NK-92 treated with Interleukin-12 subunit alpha and Interleukin-12 subunit beta, amount 100 ng/mL, for 24 hours (cell line): ENCODE measurements at regions not wholly inside any gene's neighbourhood (a gene's known extent, or its start where the extent isn't known, plus 50 kb on each side); places are given as distances from the start of the nearest gene placed in this dataset.
"Not testable (repeated sequence)": the region's sequence is repeated elsewhere in the genome, so short reads cannot be mapped to it uniquely, and the experiment has no call there.

Source experiments
- DNase-seq: peaks from one replicate; lab custom pipeline; 2025; lab: John Stamatoyannopoulos, UW

DNA sequence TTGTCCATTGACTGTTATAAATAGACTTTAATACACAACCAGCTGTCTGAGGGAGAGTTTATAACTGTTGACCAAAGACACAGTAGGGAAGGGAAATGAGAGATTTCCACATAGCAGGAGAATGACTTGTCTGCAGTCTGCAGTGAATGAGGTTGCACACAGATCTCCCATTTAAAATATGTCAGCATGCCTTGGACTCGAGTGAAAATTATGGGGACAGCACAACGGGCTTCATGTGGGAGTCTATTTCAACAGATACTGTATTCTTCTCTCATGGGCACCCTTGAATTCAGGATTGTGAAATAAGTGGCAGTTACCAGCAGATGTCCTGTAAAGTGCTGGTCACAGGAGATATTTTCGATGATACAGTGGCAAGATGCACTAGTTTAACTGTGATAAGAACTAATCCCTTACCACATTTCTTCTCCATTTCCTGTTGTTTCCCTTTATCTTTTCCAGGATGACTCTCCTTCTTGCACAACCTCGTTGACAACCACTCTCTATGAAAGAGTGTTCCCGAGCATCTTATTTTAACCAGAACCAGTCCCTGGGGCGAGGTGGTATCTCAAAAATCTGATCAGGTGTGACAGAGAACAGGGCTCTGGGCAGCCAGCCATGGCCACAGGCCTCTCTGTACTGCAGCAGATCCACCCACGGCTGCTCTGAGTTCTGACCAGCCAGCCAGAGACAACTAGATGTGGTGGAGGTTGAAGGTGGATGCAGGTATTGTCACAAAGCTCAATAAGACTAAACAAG is 51.5 kb upstream of the MAP3K1 start:
- no peak for DNase-seq

DNA sequence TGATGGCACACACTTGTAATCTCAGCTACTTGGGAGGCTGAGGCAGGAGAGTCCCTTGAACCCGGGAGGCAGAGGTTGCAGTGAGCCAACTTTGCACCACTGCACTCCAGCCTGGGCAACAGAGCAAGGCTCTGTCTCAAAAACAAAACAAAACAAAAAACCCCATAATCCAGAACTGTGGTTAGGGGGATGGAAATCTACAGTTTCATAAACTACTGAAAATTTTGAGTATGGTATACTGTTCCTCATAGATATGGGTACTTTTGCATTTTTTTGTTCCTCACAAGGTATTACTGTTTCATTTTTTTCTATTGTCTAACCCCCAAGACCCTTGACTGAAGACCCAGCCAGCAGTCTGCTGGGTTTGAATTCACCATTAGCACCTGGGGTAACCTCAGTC is 52.2 kb upstream of the MAP3K1 start:
- no peak for DNase-seq

DNA sequence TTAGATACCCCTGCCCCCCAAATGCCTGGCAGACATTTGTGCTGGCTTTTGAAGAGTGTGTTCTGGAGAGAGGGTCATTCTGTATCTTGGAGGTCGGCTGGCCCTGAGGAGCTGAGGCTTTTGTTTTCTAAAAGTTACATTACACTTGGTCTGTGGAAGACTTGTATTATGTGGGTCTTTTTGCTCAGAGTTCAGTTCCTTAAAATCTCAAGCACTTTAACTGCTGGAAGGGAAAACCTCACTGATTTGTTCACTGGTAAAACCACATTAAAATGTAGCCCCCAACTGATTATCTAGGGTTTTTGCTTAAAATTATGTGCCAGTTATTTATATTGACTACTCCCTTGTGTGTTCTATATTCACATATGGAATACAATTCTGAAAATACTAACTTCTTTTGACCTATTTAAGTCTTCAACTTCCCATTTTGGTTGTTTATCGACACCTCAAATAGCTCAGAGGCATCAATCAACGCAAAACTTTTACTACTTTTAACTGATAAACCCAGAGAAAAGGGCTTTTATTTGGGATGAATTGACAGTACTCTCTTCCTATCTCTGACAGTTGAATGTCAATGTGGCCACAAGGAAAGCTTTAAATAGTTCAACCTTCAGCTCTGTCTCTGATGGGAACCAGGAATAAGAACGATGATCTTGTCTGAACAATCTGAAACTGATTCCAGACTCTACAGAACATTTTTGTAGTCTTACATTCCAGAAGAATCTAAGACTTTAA is 54.0 kb upstream of the MAP3K1 start:
- DNase-seq = no peak

DNA sequence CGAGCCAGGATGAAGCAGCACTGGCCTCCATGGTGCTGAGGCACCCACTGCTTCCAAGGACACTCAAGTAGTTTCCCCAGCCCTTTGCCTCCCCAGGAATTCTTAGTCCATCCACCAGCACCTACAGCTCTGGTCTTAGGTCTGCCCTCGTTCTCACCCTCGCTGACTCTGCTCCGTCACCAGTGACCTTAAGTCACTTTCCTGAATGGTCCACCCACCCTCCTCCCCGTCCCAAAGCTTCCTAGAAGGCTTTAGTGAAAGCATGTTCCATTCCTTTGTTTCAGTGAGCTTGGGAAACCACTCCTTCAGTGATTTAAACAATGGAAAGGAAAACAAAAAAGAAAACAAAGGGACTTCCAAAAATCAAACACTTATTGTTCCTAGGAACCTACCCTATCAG is 54.6 kb upstream of the MAP3K1 start:
- no peak for DNase-seq

DNA sequence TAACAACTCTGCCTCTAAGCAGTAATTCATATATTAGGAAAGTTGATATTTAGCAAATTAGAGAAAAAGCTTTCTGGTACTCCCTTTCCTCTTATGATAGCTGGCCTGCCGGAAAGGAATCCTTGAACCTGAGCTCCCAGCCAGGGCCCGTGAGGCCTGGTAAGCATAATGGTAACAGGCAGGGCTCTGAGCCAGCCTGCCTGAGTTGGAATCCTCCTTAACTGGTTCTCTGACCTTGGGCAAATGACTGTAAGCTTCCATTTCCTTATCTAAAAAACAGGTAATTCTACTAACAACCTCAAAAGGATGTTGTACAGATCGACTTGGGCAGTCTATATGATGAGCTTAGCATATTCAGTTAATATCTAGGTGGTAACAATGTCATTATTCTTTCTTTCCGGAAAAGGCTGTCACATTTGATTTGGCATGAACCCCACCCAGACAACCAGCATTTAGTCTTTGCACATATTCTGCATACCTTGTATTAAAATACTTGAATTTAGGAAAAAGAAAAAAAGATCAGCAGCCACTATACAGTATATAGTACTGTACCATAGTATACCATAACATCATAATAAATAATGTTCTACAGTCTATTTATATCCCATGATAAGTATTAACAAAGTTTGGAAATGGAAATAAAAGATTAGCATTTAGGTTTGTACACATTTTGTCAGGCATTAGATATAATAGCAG is 55.7 kb upstream of the MAP3K1 start:
- DNase-seq = no peak

DNA sequence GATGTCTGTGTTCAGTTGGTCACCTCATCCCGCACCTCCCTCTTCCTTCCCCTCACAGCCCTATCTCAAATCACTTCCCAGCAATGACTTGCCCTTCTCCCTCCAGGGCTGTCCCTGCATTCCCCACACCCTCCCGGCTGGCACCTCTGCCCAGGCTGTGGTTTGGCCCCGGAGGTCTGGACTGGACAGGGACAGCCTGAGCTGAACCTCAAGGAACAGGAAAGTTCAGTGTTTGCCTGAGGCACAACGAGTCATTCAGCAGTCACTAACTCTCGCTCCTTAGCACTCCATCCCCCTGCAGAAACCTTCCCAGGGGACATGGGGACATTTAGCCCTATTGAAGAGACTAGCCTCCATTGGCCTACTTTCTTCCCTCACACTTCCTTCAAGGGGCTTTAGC is 58.3 kb upstream of the MAP3K1 start:
- DNase-seq = no peak

DNA sequence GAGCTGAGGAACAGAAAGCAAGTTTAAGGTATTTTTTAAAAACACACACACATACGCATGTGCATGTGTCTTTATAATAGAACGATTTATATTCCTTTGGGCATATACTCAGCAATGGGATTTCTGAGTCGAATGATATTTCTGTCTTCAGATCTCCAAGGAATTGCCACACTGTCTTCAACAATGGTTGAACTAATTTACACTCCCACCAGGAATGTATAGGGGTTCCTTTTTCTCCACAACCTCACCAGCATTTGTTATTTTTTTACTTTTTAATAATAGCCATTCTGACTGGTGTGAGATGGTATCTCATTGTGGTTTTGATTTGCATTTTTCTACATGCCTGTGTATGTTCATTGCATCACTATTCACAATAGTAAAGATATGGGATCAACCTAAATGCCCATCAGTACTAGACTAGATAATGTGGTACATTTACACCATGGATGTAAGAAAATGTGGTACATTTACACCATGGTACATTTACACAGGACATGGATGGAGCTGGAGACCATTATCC is 60.3 kb upstream of the MAP3K1 start:
- no peak for DNase-seq

DNA sequence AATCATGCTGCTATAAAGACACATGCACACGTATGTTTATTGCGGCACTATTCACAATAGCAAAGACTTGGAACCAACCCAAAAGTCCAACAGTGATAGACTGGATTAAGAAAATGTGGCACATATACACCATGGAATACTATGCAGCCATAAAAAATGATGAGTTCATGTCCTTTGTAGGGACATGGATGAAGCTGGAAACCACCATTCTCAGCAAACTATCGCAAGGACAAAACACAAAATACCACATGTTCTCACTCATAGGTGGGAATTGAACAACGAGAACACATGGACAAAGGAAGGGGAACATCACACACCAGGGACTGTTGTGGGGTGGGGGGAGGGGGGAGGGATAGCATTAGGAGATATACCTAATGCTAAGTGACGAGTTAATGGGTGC is 61.8 kb upstream of the MAP3K1 start:
- not testable (repeated sequence) for DNase-seq

DNA sequence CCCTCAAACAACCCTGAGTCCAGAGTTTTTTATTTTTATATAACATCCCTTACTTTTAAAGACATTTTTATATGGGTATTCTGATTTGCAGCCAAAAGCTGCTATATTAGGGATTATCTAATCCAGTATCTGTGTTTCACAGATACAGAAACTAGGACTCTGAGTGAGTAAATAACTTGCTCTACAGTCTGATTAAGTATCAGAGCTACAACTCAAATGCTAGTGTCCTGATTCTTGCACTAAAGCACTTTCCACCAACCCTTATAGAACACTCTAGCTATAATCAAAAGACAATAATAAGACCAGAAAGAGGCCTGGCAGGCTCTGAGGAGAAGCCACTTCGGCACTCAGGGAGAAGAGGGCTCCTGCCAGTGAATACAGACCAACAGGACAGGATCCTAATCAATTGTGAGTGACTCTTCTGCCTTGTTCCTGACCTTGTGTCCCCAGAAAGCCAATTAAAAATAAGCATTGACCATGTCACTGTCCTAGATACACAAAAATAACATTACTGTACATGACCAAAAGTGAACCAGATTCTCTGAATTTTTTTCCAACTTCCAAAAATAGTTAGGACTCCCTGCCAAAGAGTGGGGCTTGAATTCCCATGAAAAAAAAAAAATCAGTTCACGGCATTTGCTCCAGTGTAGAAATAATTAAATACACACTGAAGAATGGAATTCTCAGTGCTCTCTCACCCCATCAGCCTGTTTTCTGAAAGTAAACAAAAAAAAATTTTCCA is 63.6 kb upstream of the MAP3K1 start:
- DNase-seq = no peak

DNA sequence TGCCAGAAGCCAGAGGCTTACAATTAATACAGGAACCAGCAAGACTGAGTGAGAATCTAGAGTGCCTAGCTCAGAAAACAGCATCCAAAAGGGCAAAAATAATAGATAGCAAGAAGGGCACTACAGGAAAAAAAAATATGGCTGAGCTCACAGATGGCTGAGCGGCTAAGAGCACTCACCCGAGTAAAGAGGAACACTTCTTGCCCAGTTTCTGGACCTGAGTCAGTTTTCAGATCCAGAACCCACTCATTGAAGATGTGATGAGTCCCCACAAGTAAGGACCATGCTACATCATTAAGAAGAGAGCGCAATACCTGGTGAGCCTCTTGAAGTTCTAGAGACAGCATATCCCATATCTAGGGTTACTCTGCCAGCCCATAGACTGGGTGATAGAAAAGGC is 65.5 kb upstream of the MAP3K1 start:
- DNase-seq = no peak

DNA sequence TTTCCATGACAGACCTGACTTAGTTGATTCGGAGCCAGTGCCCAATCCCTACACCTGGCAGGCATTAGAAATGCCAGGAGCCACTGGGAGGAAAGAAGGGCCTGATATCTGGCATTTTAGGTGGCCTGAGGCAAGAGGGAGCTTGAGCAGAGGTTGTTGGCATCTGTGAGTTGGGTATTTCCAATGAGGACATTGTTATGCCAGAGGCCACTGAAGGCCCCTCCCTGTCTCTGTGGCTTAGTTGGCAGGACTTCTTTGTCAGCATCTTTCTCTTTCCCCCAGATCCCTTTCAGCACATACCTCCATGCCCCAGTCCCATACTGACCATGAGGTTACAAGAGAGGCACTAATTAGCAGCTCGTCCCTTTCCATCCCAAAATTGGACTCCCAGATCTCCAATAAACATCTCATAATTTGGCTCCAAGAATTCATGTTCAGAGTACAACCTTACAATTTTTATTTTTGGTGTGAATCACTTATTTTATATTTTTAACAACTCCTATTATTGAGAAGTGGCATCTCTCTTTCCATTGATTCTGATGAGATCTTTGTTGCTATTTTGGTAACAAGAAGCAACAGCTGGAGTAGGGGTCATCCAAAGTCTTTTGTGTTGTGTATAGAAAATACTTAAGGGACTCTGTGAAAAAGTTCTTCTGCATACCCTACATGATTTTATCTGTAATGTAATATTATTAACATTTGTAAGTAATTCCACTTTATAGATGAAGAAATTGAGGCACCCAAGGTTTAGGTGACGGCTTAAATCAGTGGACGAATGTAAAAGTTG is 68.6 kb upstream of the MAP3K1 start:
- DNase-seq = no peak

DNA sequence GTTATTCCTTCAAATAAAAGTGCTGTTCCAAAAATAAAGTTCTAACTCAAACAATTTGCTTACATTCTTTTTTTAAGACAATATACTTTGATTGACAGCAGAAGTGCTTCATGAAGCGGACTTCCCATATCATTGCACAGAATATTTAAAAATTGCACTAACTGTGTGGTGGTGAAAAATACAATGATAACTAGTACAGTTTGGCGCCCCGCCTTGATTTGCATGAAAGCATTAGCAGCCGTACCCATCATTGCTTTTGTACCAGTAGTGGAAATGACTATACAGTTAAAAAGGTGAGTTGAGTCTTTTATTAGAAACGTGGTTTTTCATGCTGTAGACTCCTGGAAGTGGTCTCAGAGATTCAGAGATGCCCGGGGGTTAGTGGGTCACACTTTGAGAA is 69.5 kb upstream of the MAP3K1 start:
- DNase-seq = no peak

DNA sequence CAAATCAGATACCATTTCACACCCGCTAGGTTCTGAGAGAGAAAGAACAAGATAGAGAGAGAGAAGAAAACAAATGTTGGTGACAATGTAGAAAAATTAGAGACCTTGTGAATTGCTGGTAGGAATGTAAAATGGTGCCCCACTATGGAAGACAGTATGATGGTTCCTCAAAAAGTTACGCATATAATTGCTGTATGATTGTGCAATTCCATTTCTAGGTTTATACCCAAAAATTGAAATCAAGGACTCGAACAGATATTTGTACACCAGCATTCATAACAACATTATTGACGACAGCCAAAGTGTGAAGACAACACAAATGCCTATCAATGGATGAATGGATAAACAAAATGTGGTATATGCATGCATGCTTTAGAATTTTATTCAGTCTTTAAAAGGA is 74.5 kb upstream of the MAP3K1 start:
- DNase-seq = no peak

DNA sequence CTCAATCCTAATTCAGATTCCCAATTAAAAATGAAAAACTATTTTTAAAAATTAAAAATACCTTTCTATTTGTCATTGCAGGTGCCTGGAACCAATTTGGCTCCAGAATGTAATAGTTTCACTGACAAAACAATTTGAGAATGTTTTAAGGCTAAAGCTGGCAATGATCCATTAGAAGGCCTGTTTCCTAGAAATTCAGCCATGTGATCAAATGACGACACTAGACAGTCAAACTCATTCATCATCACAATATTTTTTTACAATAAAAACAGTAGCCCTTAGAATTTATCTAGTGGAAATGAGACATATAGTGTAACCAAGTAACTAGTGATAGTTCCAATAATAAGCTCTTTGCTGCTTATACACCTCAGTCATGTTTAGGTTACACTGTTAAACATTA is 75.4 kb upstream of the MAP3K1 start:
- DNase-seq = no peak

DNA sequence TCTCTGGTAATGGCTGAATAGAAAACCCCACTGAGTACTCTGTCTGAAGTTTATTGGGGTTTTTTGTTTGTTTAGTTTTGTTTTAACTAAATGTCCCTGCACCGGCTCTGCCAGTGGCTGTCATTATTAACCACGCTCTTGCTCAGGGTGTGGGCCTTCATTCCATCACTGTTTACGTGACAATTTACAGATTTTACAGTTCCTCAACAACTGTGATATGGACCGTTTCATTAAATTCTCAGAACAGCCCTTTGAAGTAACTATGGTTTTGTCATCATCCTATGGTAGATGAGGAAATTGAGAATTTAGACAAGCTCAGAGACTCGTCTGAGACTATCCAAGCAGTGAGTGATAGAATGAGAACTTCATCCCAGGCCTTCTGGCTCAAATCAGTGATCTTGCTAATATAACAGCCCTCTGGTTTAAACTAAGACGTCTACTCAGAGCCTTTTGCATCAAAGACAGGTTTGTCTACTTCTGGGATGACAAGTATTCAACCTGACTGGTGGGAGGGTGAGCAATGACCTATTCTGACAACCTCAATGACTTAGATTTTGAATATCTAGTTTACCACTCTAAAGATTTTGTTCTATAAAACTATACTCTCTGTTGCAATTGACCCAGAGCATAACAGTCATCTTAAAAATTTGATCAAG is 77.3 kb upstream of the MAP3K1 start:
- no peak for DNase-seq

DNA sequence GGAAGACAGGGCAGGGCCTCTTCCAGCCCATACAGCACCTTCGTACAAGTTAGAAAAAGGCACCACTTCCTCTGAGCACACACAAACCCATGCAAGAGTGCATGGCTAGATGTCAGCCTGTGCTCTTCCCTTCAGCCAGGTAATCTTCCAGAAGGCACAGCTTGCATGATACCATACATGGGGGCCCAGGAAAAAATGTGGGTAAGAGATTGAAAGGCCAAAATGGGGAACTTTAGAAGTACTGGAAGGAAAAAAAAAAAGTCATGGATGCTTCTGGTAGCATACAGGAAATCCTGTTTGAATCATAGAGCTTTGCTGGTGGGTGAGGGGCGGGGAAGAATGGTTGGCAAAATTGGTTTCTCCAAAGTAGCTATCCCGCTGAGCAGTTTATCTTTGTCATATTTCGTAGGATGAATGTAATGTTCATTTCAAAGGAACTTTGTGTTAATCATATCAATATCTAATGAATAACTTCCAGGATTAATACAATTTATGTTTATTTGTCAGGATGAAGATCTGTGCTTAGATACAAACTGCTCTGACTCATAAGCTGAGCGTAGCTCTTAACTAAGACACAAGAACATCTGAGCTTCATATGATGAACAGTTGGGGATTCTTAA is 78.2 kb upstream of the MAP3K1 start:
- DNase-seq = no peak

DNA sequence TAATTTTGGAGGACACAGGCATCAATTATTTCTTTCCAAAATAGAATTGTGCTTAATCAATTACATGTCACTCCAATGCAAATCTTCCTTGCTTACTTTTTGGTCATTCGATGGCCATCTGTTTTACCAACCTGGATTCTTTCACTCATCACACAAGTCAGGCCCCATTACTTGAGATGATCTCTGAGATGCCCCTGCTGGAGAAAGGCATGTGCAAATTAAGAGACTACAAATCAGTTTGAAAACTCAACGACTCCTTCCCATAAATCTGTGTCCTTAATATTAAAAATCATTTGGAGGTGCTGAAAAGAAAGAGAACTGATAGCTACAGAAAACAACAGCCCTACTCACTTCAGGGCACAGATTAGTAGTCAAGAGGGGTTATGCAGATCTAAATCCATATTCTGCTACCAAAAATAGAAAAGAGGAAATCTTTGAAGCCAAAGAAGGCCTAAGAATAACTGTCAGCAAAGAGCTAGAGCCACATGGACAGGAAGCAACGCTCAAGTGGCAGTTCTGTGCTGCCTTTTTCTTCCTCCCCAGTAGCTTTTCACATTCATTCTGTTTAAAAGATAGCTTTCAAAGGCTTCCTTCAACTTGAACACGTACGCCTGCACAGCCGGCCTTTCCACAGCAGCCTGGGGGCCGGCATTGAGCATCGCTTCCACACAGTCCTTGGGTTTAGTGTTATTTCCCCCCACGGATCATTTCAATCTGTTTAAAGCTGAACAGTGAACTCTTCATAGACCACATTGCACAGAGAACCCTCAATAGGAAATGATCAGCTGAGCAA is 79.3 kb upstream of the MAP3K1 start:
- no peak for DNase-seq

DNA sequence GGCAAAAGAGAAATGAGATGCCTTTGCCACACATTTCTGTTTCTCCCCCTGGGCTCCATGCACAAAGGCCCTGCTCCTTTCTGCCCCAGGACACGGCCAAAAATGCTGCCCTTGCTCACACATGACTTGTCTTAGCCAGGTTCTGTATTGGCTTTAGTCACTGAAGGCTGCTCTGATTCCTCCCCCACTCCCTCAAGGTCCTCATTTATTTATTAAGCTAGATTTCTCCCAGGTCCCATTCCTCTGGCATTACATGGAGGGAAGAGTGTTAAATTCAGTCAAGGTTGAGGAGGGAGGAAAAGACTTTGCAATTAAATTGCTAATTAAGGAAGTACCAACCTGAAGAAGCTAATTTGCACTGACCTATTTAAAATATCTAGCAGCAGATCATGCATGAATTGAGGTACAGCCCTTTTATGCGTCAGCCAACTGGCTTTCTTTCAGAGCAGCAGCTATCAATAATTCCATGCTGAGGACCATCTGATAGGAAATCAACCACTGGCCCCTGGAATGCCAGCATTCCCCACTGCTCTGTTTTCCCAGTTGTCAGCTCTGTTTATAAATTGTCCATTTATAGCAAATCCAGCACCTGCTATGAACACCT is 81.2 kb upstream of the MAP3K1 start:
- no peak for DNase-seq

DNA sequence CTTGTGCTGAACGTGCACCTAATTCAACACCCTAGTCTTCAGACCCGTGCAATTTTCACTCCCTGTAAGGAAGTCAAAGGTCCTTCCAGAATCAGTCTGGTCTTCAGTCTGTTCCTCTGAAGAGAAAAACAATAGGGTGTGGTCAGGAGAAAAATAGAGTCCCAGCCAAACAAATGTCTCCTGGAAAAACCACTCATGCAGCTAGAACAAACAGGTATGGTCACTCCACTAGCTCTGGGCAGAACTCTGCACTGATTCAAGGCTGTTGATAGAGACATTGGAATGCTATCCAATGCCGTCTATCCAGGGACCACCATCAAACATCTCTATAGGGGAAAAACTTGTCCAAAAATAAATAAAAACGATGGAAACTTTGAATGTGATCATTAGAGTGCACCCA is 81.8 kb upstream of the MAP3K1 start:
- DNase-seq = no peak
